ENCODE measurements at regions not wholly inside any gene's neighbourhood (a gene's known extent, or its start where the extent isn't known, plus 50 kb on each side); places are given as distances from the start of the nearest gene placed in this dataset.

- no peaks in the 10 kb centered on the region for H3K9me3 ChIP-seq
- no peak for TF ChIP-seq CTCF (IDR thresholded peaks at IDR 0.05)
- 88 to 89% methylated on average over 9 of the region's 9 CpGs for WGBS, 2 donors
- no peaks in the 10 kb centered on the region for H3K4me1 ChIP-seq
- FAIRE-seq (no peak), DNase-seq (no peak), ATAC-seq (peak in 1 of 4 donors; percentile 39)
- H3K4me3 ChIP-seq: no peak overlapping the region
- no peaks in the 10 kb centered on the region for H3K27me3 ChIP-seq
- H3K36me3 ChIP-seq: no peaks in the 10 kb centered on the region
- intact Hi-C loops (cut with DNase I): no loop called here
- no peak overlapping the region for H3K27ac ChIP-seq
These were observed 390.0 kb downstream of the TNS3 start for GRCh38 chr7:47191876-47192291.

GRCh38 chr7:47191316-47191715 is 390.6 kb downstream of the TNS3 start:
- H3K4me3 ChIP-seq: no peak overlapping the region
- no peaks in the 10 kb centered on the region for H3K36me3 ChIP-seq
- no peak overlapping the region for H3K27ac ChIP-seq
- no peaks in the 10 kb centered on the region for H3K4me1 ChIP-seq
- ATAC-seq (no peak), DNase-seq (no peak), FAIRE-seq (no peak)
- no peaks in the 10 kb centered on the region for H3K9me3 ChIP-seq
- no peak for TF ChIP-seq CTCF (IDR thresholded peaks at IDR 0.05)
- no peaks in the 10 kb centered on the region for H3K27me3 ChIP-seq
- intact Hi-C loops (cut with DNase I): no loop called here
- WGBS, 2 donors: 83 to 85% methylated on average over 2 of the region's 2 CpGs

- no peak overlapping the region for H3K4me3 ChIP-seq
- 76 to 84% methylated on average over 4 of the region's 4 CpGs for WGBS, 2 donors
- DNase-seq (no peak), FAIRE-seq (no peak), ATAC-seq (peak in 1 of 4 donors; percentile 15)
- no peak overlapping the region for H3K27ac ChIP-seq
- H3K27me3 ChIP-seq: no peaks in the 10 kb centered on the region
- no peak for TF ChIP-seq CTCF (IDR thresholded peaks at IDR 0.05)
- H3K9me3 ChIP-seq: no peaks in the 10 kb centered on the region
- intact Hi-C loops (cut with DNase I): no loop called here
- no peaks in the 10 kb centered on the region for H3K4me1 ChIP-seq
- H3K36me3 ChIP-seq: no peaks in the 10 kb centered on the region
These were observed 391.4 kb downstream of the TNS3 start for GRCh38 chr7:47190462-47190861.

GRCh38 chr7:47188653-47189315 is 393.1 kb downstream of the TNS3 start:
- DNase-seq (no peak), ATAC-seq (no peak), FAIRE-seq (no peak)
- WGBS, 2 donors: 84 to 94% methylated on average over 2 of the region's 2 CpGs
- intact Hi-C loops (cut with DNase I): loop anchor here in 1 of 3 donors (10.0 kb wide), 1 partner anchor 1274 kb away; no protein-coding TSS in a partner anchor
- no peaks in the 10 kb centered on the region for H3K27me3 ChIP-seq
- H3K36me3 ChIP-seq: no peaks in the 10 kb centered on the region
- no peaks in the 10 kb centered on the region for H3K9me3 ChIP-seq
- TF ChIP-seq CTCF (IDR thresholded peaks at IDR 0.05): no peak
- no peak overlapping the region for H3K4me3 ChIP-seq
- H3K4me1 ChIP-seq: peaks cover 4 to 14% (median 9%) of the 10 kb centered on the region in 3 donors
- no peak overlapping the region for H3K27ac ChIP-seq

GRCh38 chr7:47188136-47188535 is 393.8 kb downstream of the TNS3 start:
- Histone ChIP-seq H3K27ac (no peak overlapping the region), H3K27me3 (no peaks in the 10 kb centered on the region), H3K4me3 (no peak overlapping the region), H3K36me3 (no peaks in the 10 kb centered on the region), H3K9me3 (no peaks in the 10 kb centered on the region), H3K4me1 (peaks cover 9 to 19% (median 16%) of the 10 kb centered on the region in 3 donors)
- WGBS, 2 donors: 72 to 80% methylated on average over 3 of the region's 3 CpGs
- DNase-seq (no peak), FAIRE-seq (no peak), ATAC-seq (no peak)
- intact Hi-C loops (cut with DNase I): loop anchor here in 1 of 3 donors (10.0 kb wide), 1 partner anchor 1273 kb away; no protein-coding TSS in a partner anchor
- TF ChIP-seq CTCF (IDR thresholded peaks at IDR 0.05): no peak
